HK-2 (cell line): ENCODE measurements at regions not wholly inside any gene's neighbourhood (a gene's known extent, or its start where the extent isn't known, plus 50 kb on each side); places are given as distances from the start of the nearest gene placed in this dataset.
A peak's percentile ranks its signal among the peaks of the same experiment; 100 is the strongest.

ENCODE experiments used
- DNase-seq: peaks from one replicate; pipeline ENCODE4 v3.0.0-alpha.2; 2018; ENCODE audit not compliant: unreplicated experiment

DNA sequence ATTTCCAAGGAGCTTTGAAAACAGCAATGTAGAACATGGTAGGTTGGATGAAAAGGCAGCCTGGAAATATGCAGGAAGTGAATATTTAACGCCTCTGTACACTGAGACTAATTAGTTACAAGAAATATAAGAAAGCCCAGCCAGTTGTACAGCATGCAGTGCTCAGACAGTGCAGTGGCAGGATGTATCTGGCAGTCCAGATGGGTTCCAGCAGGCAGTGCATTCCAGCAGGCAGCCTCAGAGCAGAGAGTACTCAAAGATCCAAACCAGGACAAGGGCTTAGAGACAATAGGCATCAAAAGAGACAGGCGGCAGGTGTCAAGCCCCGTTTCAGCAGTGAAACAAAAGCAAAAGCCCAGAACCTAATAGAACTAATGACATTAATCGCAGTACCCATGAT is 2776.3 kb downstream of the PCDH9 start:
- DNase-seq, result no peak

DNA sequence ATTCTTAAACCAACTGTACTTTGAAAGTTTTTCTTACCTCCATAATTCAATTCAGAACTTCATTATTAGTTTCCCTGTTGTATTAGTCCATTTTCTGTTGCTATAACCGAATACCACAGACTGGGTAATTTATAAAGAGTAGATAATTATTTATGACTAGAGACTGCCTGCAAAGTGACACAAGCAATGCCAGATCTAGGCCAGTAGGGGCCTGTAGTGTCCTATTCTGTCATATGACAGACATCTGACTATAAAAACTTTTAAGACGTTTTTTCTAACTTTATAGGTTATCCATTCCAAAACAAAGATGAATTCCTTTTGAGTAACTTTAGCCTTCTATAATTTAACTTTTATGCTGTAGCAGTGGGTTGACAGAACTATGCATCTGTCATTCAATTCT is 2783.8 kb downstream of the PCDH9 start:
- DNase-seq, result no peak

GRCh38 chr13:64441740-64442139 is 2788.4 kb downstream of the PCDH9 start:
- no peak for DNase-seq

DNA sequence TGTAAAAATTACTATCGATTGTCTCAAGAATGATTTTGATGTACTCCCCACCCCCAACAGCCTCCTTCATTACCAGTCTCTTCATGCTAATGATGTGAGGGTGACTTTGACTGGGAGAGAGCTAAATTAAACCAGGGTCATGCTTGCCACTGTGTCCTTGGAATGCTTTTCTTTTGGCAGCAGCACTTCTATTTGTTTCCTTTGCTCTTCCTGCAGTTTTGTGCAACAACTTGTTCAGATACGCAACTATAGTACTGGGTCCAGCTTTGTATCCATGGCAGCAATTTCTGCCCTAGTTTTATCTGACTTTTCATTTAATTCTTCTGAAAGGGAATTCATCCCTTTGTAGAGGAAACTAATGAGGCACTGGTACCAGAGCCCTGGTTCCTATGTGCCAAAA is 2792.1 kb downstream of the PCDH9 start:
- no peak for DNase-seq

GRCh38 chr13:64429691-64430090 is 2800.4 kb downstream of the PCDH9 start:
- DNase-seq, result no peak

DNA sequence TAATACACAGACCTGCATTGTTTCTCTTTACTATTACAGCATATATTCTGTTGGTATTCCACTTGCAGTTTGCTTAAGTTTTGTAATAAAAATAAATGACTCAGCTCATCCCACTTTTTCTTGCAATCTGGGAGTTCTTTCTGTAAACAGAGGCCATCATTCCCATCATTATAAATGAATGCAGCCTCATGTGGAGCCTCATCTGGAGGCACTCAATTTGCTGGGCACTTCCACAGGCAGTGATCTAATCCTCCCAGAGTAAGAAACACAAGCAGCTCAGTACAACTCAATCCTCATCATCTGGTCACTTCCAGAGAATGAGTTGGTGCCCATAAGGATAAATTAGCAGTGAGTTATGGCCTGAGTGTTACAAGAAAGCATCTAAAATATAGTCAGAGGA is 2801.9 kb downstream of the PCDH9 start:
- DNase-seq, result no peak

- DNase-seq, result no peak
Measured at GRCh38 chr13:64423467-64423866, 2806.7 kb downstream of the PCDH9 start.

GRCh38 chr13:64420181-64420580 is 2810.0 kb downstream of the PCDH9 start:
- DNase-seq, result no peak

GRCh38 chr13:64417581-64417980 is 2812.6 kb downstream of the PCDH9 start:
- no peak for DNase-seq

GRCh38 chr13:64414381-64414780 is 2815.8 kb downstream of the PCDH9 start:
- DNase-seq, result no peak

- DNase-seq, result no peak
Measured at GRCh38 chr13:64413529-64413928, 2816.6 kb downstream of the PCDH9 start.

GRCh38 chr13:64410276-64411053 is 2819.7 kb downstream of the PCDH9 start:
- DNase-seq, result no peak

DNA sequence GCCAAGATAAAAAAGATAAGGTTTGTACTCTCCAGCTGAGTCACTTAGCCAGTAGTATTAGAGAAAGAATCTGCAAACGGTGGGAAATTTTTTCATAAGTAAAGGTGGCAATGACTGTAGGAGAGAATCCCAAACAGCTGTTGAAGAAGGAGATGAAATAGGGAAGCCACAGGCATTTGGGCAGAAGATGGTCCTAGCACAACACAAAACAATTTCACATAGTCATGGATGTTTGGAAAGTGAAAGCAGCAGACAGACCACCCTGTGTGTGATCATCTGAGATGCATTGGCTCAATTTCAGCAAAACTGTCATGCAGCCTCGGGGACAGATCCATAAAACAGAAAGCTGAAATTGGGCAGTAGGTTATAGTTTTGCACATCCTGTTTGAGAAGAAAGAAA is 2832.4 kb downstream of the PCDH9 start:
- no peak for DNase-seq

GRCh38 chr13:64377606-64378005 is 2852.5 kb downstream of the PCDH9 start:
- no peak for DNase-seq

DNA sequence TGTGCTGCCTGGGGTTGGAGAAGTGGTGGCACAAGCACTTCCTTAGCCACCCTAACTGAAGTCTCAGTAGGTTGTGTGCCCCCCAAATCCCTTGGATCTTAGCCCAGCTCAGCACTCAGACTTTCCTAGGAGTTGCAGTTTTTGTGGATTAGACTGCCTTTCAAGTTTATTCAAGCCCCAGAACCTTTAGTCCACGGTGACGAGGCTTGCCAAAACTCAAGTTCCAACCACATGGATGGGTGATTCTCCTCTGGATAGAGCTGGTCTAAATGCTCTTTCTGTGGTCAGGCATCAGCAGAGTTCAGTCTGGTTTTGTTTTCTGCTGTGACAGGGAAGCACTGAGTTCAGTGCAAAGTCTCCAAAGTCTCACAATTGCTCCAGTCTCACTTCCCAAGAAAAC is 2858.7 kb downstream of the PCDH9 start:
- no peak for DNase-seq

GRCh38 chr13:64371045-64371444 is 2859.1 kb downstream of the PCDH9 start:
- peak; percentile 15 for DNase-seq

- DNase-seq, result no peak
Measured at GRCh38 chr13:64369121-64369520, 2861.0 kb downstream of the PCDH9 start.

- DNase-seq, result no peak
Measured at GRCh38 chr13:64362564-64362963, 2867.6 kb downstream of the PCDH9 start.

DNA sequence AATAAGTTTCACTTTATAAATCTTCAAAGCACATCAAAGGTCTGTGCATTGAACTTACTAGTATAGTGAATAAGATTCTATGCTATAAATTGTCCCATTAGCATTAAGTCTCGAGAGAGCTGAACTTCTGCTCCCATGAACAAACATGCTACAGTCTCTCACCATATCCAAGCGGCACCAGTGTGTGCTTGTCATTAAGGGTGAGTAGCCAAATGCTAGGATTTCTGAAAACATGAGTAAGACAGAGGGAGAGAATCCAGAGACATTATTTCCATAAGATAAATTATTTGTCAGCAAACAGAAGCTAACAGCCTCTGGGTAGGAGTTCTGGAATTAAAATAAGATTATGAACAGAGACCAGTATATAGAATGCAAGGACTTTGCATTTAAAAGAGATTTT is 2882.5 kb downstream of the PCDH9 start:
- DNase-seq, result no peak

GRCh38 chr13:64339373-64340063 is 2890.6 kb downstream of the PCDH9 start:
- no peak for DNase-seq

DNA sequence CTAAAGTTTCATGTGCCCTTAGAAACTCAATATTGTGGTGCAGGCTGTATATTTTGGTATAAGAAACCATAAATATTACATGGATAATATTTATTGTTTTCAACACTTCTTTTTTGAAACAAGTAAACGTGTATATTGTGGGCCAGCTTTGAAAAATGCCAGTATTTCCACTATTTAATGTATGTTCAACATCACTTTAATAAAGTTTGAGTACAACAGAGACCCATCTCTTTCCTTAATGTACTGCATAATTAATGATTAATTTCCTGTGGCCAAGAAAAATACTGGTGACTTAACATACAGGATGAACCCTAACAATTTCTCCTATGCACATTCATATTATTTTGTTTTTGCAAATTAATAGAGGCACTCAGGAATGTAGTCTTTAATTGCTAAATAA is 2891.5 kb downstream of the PCDH9 start:
- DNase-seq, result no peak

GRCh38 chr13:64333888-64334287 is 2896.2 kb downstream of the PCDH9 start:
- DNase-seq, result no peak

DNA sequence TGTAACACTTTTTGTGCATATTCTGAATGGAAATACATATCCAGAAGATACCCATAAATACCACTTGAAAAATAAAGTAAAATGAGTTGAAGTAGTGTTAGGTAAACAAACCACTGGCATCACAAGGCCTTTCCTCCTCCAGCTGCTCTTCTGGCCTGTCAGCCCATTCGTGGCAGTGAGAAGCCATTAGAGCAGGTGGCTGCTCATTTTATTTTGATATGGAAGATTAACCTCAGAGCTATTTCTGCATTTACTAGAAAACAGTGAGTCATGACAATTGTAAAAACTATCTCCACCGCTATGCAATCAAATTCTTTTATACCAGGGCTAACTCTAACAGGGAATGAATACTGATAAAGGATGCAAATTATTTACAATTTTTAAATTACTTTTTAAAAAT is 2898.1 kb downstream of the PCDH9 start:
- no peak for DNase-seq
